Neural progenitor cell (in vitro differentiated cells): ENCODE measurements at regions not wholly inside any gene's neighbourhood (a gene's known extent, or its start where the extent isn't known, plus 50 kb on each side); places are given as distances from the start of the nearest gene placed in this dataset.
"Not testable (repeated sequence)": the region's sequence is repeated elsewhere in the genome, so short reads cannot be mapped to it uniquely, and the experiment has no call there.

ENCODE experiments used
- CTCF ChIP-seq: fragments of 200-600 bp; sonication (generic); IDR thresholded peaks from 2 replicates; pipeline ENCODE4 v1.5.1; 2017; ENCODE audit warnings: antibody characterized with exemption, mild to moderate bottlenecking
- EZH2 ChIP-seq: fragments of 200-600 bp; sonication (generic); IDR thresholded peaks from 2 replicates; pipeline ENCODE4 v1.6.1; 2017; ENCODE audit warnings: antibody characterized with exemption, mild to moderate bottlenecking, moderate library complexity

DNA sequence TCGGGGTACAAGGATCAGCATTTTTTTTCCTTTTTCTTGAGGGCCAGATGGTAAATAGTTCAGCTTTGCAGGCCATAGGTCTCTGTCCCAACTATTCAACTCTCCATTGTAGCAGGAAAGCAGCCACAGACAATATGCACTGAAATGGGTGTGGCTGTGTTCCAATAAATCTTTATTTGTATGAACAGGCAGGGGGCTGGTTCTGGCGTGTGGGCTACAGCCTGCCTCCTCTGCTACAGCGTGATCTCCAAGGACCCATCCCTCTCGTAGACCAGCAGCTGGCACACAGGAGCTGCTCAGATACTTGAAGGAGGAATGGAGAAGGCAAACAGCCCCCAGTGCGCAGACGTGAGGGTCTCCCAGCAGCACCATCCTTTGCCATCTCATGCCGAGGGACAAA lies 91.8 kb upstream of the FRG2C start:
- TF ChIP-seq CTCF, EZH2: not testable (repeated sequence)
